ENCODE measurements at regions not wholly inside any gene's neighbourhood (a gene's known extent, or its start where the extent isn't known, plus 50 kb on each side); places are given as distances from the start of the nearest gene placed in this dataset.
A peak's percentile ranks its signal among the peaks of the same experiment; 100 is the strongest.
"Not testable (repeated sequence)": the region's sequence is repeated elsewhere in the genome, so short reads cannot be mapped to it uniquely, and the experiment has no call there.

DNA sequence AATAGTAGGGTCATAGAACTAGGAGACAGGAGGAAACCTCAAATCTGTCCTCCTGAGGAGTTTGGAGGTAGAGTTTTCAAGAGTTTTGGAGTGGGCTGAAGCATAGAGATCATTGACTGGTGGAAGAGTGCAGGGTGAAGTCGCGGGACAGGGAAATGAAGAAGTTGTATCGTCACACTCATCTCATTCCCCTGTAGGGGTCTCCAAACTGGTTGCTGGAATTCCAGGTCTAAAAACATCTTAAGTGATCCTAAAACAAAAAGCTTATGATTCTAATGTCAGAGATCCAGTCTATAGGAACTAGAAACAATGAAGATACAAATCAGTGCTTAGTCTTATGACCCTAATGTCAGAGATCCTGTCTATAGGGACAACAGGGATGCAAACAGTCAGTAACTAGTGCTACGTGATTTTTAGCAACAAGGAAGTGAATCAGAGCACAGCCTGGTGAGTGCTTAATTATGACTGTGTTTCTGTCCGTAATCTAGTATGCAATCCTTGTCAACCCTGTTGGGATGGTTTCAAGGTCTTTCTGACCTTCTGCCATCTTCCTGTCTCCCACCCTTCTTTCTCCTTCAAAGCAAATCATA is 139.4 kb downstream of the SKIDA1 start:
- Histone ChIP-seq H3K79me2 (ENCODE audit: insufficient read depth, low read length) (no peaks in the 10 kb centered on the region), H3K4me1 (ENCODE audit: insufficient read depth, low read length) (no peaks in the 10 kb centered on the region), H3K27me3 (ENCODE audit: insufficient read depth, low read length) (no peaks in the 10 kb centered on the region), H2AFZ (ENCODE audit: low read length) (peak overlapping the region; percentile 47), H3K4me2 (ENCODE audit: insufficient read depth, low read length) (no peak overlapping the region), H3K27ac (ENCODE audit: low read depth, low read length) (no peak overlapping the region), H4K20me1 (ENCODE audit: insufficient read depth, low read length) (no peaks in the 10 kb centered on the region), H3K9me3 (ENCODE audit: low read depth, low read length) (no peaks in the 10 kb centered on the region), H3K4me3 (ENCODE audit: insufficient read depth, low read length) (no peak overlapping the region), H3K36me3 (ENCODE audit: insufficient read depth, low read length) (no peaks in the 10 kb centered on the region)
- no peak for DNase-seq (ENCODE audit: insufficient read length, low spot score, missing footprints)
- TF ChIP-seq, protein P1, sequence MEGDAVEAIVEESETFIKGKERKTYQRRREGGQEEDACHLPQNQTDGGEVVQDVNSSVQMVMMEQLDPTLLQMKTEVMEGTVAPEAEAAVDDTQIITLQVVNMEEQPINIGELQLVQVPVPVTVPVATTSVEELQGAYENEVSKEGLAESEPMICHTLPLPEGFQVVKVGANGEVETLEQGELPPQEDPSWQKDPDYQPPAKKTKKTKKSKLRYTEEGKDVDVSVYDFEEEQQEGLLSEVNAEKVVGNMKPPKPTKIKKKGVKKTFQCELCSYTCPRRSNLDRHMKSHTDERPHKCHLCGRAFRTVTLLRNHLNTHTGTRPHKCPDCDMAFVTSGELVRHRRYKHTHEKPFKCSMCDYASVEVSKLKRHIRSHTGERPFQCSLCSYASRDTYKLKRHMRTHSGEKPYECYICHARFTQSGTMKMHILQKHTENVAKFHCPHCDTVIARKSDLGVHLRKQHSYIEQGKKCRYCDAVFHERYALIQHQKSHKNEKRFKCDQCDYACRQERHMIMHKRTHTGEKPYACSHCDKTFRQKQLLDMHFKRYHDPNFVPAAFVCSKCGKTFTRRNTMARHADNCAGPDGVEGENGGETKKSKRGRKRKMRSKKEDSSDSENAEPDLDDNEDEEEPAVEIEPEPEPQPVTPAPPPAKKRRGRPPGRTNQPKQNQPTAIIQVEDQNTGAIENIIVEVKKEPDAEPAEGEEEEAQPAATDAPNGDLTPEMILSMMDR (IDR thresholded peaks at IDR 0.05; ENCODE audit: extremely low read depth, low read depth, low read length) = no peak

DNA sequence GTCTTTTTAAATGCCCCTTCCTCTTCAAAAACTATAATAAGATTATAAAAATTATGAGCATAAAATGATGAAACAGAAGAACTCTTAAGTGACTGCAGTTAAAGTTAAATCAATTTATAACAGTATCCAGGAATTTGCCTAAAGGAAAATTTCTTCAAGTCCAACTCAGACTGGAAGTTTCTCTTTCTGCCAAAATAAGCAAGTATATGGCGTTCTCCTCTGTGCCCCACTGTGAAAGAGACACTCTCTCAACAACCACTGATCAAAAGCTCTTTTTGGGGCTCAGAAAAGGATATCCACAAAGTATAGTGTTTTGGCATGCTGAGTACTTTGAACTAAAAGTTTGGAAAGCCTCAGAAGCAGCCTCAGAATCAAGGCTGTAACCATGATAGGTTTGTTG is 139.9 kb downstream of the SKIDA1 start:
- Histone ChIP-seq H3K4me1 (ENCODE audit: insufficient read depth, low read length) (no peaks in the 10 kb centered on the region), H3K27me3 (ENCODE audit: insufficient read depth, low read length) (no peaks in the 10 kb centered on the region), H4K20me1 (ENCODE audit: insufficient read depth, low read length) (no peaks in the 10 kb centered on the region), H3K79me2 (ENCODE audit: insufficient read depth, low read length) (no peaks in the 10 kb centered on the region), H2AFZ (ENCODE audit: low read length) (peak overlapping the region; percentile 11), H3K4me3 (ENCODE audit: insufficient read depth, low read length) (no peak overlapping the region), H3K36me3 (ENCODE audit: insufficient read depth, low read length) (no peaks in the 10 kb centered on the region), H3K9me3 (ENCODE audit: low read depth, low read length) (no peaks in the 10 kb centered on the region), H3K27ac (ENCODE audit: low read depth, low read length) (no peak overlapping the region), H3K4me2 (ENCODE audit: insufficient read depth, low read length) (no peak overlapping the region)
- TF ChIP-seq, protein P1 (IDR thresholded peaks at IDR 0.05; ENCODE audit: extremely low read depth, low read depth, low read length) = no peak
- no peak for DNase-seq (ENCODE audit: insufficient read length, low spot score, missing footprints)

DNA sequence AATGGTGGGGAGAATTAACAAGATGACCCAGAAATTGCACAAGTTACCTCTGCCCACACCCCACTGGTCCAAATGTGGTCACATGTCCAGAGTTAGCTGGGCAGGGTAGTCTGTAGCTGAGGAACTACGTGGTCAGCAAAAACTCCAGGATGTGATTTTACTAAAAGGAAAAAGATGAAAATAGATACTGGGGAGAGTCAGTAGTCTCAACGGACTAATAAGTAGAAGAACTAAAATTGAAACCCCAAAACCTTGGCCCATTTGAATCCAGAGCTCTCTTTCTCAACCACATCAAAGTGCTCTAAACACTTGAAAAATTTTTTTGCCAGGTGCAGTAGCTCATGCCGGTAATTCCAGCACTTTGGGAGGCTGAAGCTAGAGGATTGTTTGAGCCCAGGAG is 146.3 kb downstream of the SKIDA1 start:
- Histone ChIP-seq H3K4me2 (ENCODE audit: insufficient read depth, low read length) (no peak overlapping the region), H3K4me1 (ENCODE audit: insufficient read depth, low read length) (peaks cover 2% of the 10 kb centered on the region), H2AFZ (ENCODE audit: low read length) (peak overlapping the region; percentile 35), H3K79me2 (ENCODE audit: insufficient read depth, low read length) (no peaks in the 10 kb centered on the region), H3K4me3 (ENCODE audit: insufficient read depth, low read length) (no peak overlapping the region), H3K27me3 (ENCODE audit: insufficient read depth, low read length) (no peaks in the 10 kb centered on the region), H3K27ac (ENCODE audit: low read depth, low read length) (no peak overlapping the region), H4K20me1 (ENCODE audit: insufficient read depth, low read length) (no peaks in the 10 kb centered on the region), H3K36me3 (ENCODE audit: insufficient read depth, low read length) (no peaks in the 10 kb centered on the region), H3K9me3 (ENCODE audit: low read depth, low read length) (no peaks in the 10 kb centered on the region)
- DNase-seq (ENCODE audit: insufficient read length, low spot score, missing footprints) = no peak
- TF ChIP-seq, protein P1 (IDR thresholded peaks at IDR 0.05; ENCODE audit: extremely low read depth, low read depth, low read length) = no peak

- DNase-seq (ENCODE audit: insufficient read length, low spot score, missing footprints); H4K20me1 ChIP-seq (ENCODE audit: insufficient read depth, low read length); H3K79me2 ChIP-seq (ENCODE audit: insufficient read depth, low read length); H3K27ac ChIP-seq (ENCODE audit: low read depth, low read length); H3K4me3 ChIP-seq (ENCODE audit: insufficient read depth, low read length); H3K9me3 ChIP-seq (ENCODE audit: low read depth, low read length); H2AFZ ChIP-seq (ENCODE audit: low read length); H3K4me2 ChIP-seq (ENCODE audit: insufficient read depth, low read length); H3K27me3 ChIP-seq (ENCODE audit: insufficient read depth, low read length); H3K36me3 ChIP-seq (ENCODE audit: insufficient read depth, low read length): not testable (repeated sequence)
- H3K4me1 ChIP-seq (ENCODE audit: insufficient read depth, low read length) = peaks cover 13% of the 10 kb centered on the region
Measured at GRCh38 chr10:21375274-21375673, 150.2 kb downstream of the SKIDA1 start.

GRCh38 chr10:21373881-21374280 is 151.6 kb downstream of the SKIDA1 start:
- not testable (repeated sequence) for H3K9me3 ChIP-seq (ENCODE audit: low read depth, low read length); H3K27me3 ChIP-seq (ENCODE audit: insufficient read depth, low read length); H3K4me2 ChIP-seq (ENCODE audit: insufficient read depth, low read length); H3K4me3 ChIP-seq (ENCODE audit: insufficient read depth, low read length); H3K79me2 ChIP-seq (ENCODE audit: insufficient read depth, low read length); DNase-seq (ENCODE audit: insufficient read length, low spot score, missing footprints); H2AFZ ChIP-seq (ENCODE audit: low read length); H4K20me1 ChIP-seq (ENCODE audit: insufficient read depth, low read length); H3K36me3 ChIP-seq (ENCODE audit: insufficient read depth, low read length); H3K27ac ChIP-seq (ENCODE audit: low read depth, low read length)
- H3K4me1 ChIP-seq (ENCODE audit: insufficient read depth, low read length) = peaks cover 15% of the 10 kb centered on the region
